GM12874 (cell line): ENCODE measurements at regions not wholly inside any gene's neighbourhood (a gene's known extent, or its start where the extent isn't known, plus 50 kb on each side); places are given as distances from the start of the nearest gene placed in this dataset.

ENCODE experiments used
- CTCF ChIP-seq: IDR thresholded peaks from 2 replicates; pipeline ENCODE4 v1.5.1; 2011; ENCODE audit warnings: low read depth, mild to moderate bottlenecking, control low read depth, low read length, moderate library complexity; ENCODE audit not compliant: insufficient read depth

DNA sequence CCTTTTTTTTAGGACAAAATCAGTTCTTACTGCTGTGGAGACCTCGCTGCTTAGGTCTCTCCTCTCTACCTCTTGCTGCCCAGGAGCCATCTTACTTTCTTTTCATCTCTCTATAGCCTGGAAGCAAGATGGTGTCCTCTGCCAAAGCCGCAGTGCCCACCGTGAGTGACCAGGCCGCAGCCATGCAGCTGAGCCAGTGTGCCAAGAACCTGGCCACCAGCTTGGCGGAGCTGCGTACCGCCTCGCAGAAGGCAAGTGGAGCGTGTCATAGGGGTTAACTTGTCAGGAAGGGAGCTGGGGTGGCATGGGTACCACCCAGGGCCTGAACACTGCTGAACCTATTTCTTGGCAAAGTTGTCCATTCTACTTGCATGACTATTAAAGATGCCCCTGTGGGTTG is 320.3 kb upstream of the TPM1 start:
- TF ChIP-seq CTCF, result no peak

GRCh38 chr15:62726461-62726860 is 316.1 kb upstream of the TPM1 start:
- no peak for TF ChIP-seq CTCF

DNA sequence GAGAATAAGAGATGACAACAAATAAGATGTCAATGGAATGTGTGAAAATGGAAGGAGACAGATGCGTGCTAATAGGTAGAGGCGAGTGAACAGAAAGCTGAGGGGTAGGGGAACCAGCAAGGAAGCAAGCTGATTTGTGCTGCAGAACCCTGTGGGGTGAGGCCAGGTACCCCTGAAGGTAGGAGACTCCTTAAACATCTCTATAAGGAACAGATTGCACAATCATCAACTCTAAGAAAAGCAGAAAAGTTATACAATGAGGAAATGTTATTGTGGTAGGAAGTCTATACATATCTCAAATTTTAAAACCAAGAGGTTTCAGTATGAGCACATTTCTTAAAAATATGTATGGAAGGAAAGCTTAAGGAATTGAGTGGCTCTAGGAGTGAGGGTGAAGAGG is 315.0 kb upstream of the TPM1 start:
- no peak for TF ChIP-seq CTCF

- TF ChIP-seq CTCF, result no peak
Measured at GRCh38 chr15:62730825-62731224, 311.7 kb upstream of the TPM1 start.

GRCh38 chr15:62732078-62732477 is 310.5 kb upstream of the TPM1 start:
- TF ChIP-seq CTCF, result no peak

DNA sequence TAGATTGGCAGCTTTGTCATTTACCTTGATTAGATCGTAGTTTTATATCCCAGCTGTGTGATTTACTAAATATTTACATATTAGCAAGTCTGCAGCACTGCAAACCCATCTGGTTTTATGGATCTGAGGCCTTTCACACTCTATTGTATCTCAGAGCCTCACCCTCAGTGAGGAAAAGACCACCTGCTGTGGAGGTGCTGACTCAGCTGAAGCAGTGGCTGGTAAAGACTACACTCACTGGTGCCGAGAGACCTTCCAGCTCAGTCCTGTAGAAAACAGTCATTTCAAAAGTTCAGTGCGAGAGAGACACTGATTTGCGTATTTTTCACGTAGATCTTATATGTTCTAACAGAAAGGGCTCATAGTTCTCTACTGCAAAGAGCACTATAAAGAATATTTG is 307.8 kb upstream of the TPM1 start:
- TF ChIP-seq CTCF, result no peak

DNA sequence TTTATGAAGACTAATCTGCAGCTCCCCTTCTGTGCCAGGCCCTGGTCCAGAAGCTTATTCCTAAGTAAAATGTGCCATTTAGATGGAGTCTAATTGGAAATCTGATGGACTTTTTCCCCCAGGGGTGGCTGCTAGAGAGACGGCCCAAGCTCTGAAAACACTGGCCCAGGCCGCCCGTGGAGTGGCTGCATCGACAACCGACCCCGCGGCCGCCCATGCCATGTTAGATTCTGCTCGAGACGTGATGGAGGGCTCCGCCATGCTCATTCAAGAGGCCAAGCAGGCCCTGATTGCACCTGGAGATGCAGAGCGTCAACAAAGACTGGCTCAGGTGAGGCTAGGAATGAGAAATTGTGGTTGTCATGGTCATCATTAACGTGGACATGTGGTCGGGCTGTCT is 305.8 kb upstream of the TPM1 start:
- TF ChIP-seq CTCF, result no peak

- no peak for TF ChIP-seq CTCF
Measured at GRCh38 chr15:62737551-62737950, 305.0 kb upstream of the TPM1 start.
